OCI-LY7 (cell line): ENCODE measurements at regions not wholly inside any gene's neighbourhood (a gene's known extent, or its start where the extent isn't known, plus 50 kb on each side); places are given as distances from the start of the nearest gene placed in this dataset.

ENCODE experiments used
- CTCF ChIP-seq: fragments of 200-600 bp; sonication (generic); conservative IDR thresholded peaks from 2 replicates; pipeline ENCODE4 v1.5.1; 2014; ENCODE audit warnings: mild to moderate bottlenecking, antibody characterized with exemption, low read length, moderate library complexity, mixed read lengths
- EZH2phosphoT487 ChIP-seq: fragments of 200-600 bp; sonication (generic); IDR thresholded peaks from 2 replicates; pipeline ENCODE4 v1.6.1; 2018; ENCODE audit warnings: low read depth, borderline replicate concordance, mild to moderate bottlenecking, mixed run types, antibody characterized with exemption, low read length, moderate library complexity, mixed read lengths

GRCh38 chr3:24043985-24044384 lies 98.9 kb downstream of the NR1D2 start:
- TF ChIP-seq CTCF (no peak), EZH2phosphoT487 (no peak)
